SK-N-SH treated with all-trans-retinoic acid at 6 μM for 48 hours (cell line): ENCODE measurements at regions not wholly inside any gene's neighbourhood (a gene's known extent, or its start where the extent isn't known, plus 50 kb on each side); places are given as distances from the start of the nearest gene placed in this dataset.

Experiments
- BACH2 ChIP-seq: fragments of 250-450 bp; sonication (Bioruptor Pico); IDR thresholded peaks from 2 replicates; pipeline ENCODE4 v1.9.0; 2021; ENCODE audit warnings: mild to moderate bottlenecking, borderline replicate concordance
- CREB5 ChIP-seq: fragments of 250-450 bp; sonication (Bioruptor Pico); IDR thresholded peaks from 2 replicates; pipeline ENCODE4 v1.5.1; 2020; ENCODE audit warnings: low read depth, mild to moderate bottlenecking, moderate library complexity
- CSRNP3 ChIP-seq: fragments of 250-450 bp; sonication (Bioruptor Pico); IDR thresholded peaks from 2 replicates; pipeline ENCODE4 v1.5.1; 2021; ENCODE audit warnings: mild to moderate bottlenecking, moderate library complexity
- ESRRG ChIP-seq: fragments of 250-450 bp; sonication (Bioruptor Pico); IDR thresholded peaks from 2 replicates; pipeline ENCODE4 v1.6.1; 2021; ENCODE audit warnings: mild to moderate bottlenecking
- POU6F1 ChIP-seq: fragments of 250-450 bp; sonication (Bioruptor Pico); IDR thresholded peaks from 2 replicates; pipeline ENCODE4 v1.8.0; 2021; ENCODE audit warnings: low read depth, mild to moderate bottlenecking, moderate library complexity, borderline replicate concordance
- RARB ChIP-seq: fragments of 250-450 bp; sonication (Bioruptor Pico); IDR thresholded peaks from 2 replicates; pipeline ENCODE4 v1.8.0; 2021; ENCODE audit warnings: mild to moderate bottlenecking, moderate library complexity
- SNAI2 ChIP-seq: fragments of 250-450 bp; sonication (Bioruptor Pico); IDR thresholded peaks from 2 replicates; pipeline ENCODE4 v1.5.0; 2020; ENCODE audit warnings: mild to moderate bottlenecking, moderate library complexity
- TSHZ2 ChIP-seq: fragments of 250-450 bp; sonication (Bioruptor Pico); IDR thresholded peaks from 2 replicates; pipeline ENCODE4 v1.5.0; 2020; ENCODE audit warnings: mild to moderate bottlenecking, moderate library complexity
- ZC3H10 ChIP-seq: fragments of 250-450 bp; sonication (Bioruptor Pico); IDR thresholded peaks from 2 replicates; pipeline ENCODE4 v1.5.1; 2021; ENCODE audit warnings: mild to moderate bottlenecking, moderate library complexity
- ZFP3 ChIP-seq: fragments of 250-450 bp; sonication (Bioruptor Pico); IDR thresholded peaks from 2 replicates; pipeline ENCODE4 v1.5.0; 2020; ENCODE audit warnings: mild to moderate bottlenecking, moderate library complexity
- ZNF70 ChIP-seq: fragments of 450-650 bp; formaldehyde crosslinking; IDR thresholded peaks from 2 replicates; pipeline ENCODE4 v1.5.0; 2020; ENCODE audit warnings: mild to moderate bottlenecking, moderate library complexity

GRCh38 chr3:109985943-109986555 is 648.7 kb upstream of the DPPA4 start:
- no peak for TF ChIP-seq TSHZ2
- TF ChIP-seq CREB5 (CRISPR knock-in tag) = no peak
- no peak for TF ChIP-seq CSRNP3
- no peak for TF ChIP-seq ZFP3 (CRISPR knock-in tag)
- no peak for TF ChIP-seq ESRRG (CRISPR knock-in tag)
- TF ChIP-seq RARB (CRISPR knock-in tag) = no peak
- TF ChIP-seq ZC3H10 (CRISPR knock-in tag) = no peak
- TF ChIP-seq ZNF70 = no peak
- no peak for TF ChIP-seq POU6F1 (CRISPR knock-in tag)
- no peak for TF ChIP-seq BACH2
- TF ChIP-seq SNAI2 = no peak
